Mononuclear cell (primary cell): ENCODE measurements at regions not wholly inside any gene's neighbourhood (a gene's known extent, or its start where the extent isn't known, plus 50 kb on each side); places are given as distances from the start of the nearest gene placed in this dataset.

Experiments used
- H3K27me3 ChIP-seq: 2 replicates; pipeline ENCODE4 v1.6.0; 2011; ENCODE audit warnings: low read length, control low read depth; ENCODE audit not compliant: insufficient read depth
- H3K4me1 ChIP-seq: 2 replicates; pipeline ENCODE4 v1.5.1; 2011; ENCODE audit warnings: mild to moderate bottlenecking, low read length, control low read depth; ENCODE audit not compliant: insufficient read depth
- H3K4me3 ChIP-seq: 2 replicates; pipeline ENCODE4 v1.5.1; 2011; ENCODE audit warnings: mild to moderate bottlenecking, low read length, moderate library complexity
- H3K9me3 ChIP-seq: 2 replicates; pipeline ENCODE4 v1.5.1; 2011; ENCODE audit warnings: low read depth, mild to moderate bottlenecking, control low read depth, low read length

- Histone ChIP-seq H3K4me1 (no peaks in the 10 kb centered on the region), H3K4me3 (no peak overlapping the region), H3K27me3 (peaks cover 6% of the 10 kb centered on the region), H3K9me3 (no peaks in the 10 kb centered on the region)
Measured at GRCh38 chr11:112564228-112564955, 303.7 kb upstream of the PLET1 start.

GRCh38 chr11:112565551-112565950 is 304.9 kb upstream of the PLET1 start:
- no peaks in the 10 kb centered on the region for H3K4me1 ChIP-seq
- peaks cover 10% of the 10 kb centered on the region for H3K27me3 ChIP-seq
- H3K9me3 ChIP-seq: no peaks in the 10 kb centered on the region
- H3K4me3 ChIP-seq: no peak overlapping the region

- Histone ChIP-seq H3K9me3 (no peaks in the 10 kb centered on the region), H3K4me3 (no peak overlapping the region), H3K4me1 (no peaks in the 10 kb centered on the region), H3K27me3 (peaks cover 10% of the 10 kb centered on the region)
Measured at GRCh38 chr11:112566124-112566523, 305.5 kb upstream of the PLET1 start.

- H3K27me3 ChIP-seq: peaks cover 10% of the 10 kb centered on the region
- H3K4me3 ChIP-seq: no peak overlapping the region
- no peaks in the 10 kb centered on the region for H3K4me1 ChIP-seq
- H3K9me3 ChIP-seq: no peaks in the 10 kb centered on the region
Measured at GRCh38 chr11:112570333-112570732, 309.7 kb upstream of the PLET1 start.

- Histone ChIP-seq H3K27me3 (no peaks in the 10 kb centered on the region), H3K4me1 (no peaks in the 10 kb centered on the region), H3K9me3 (no peaks in the 10 kb centered on the region), H3K4me3 (no peak overlapping the region)
Measured at GRCh38 chr11:112579282-112579681, 318.6 kb upstream of the PLET1 start.

GRCh38 chr11:112580864-112581263 is 320.2 kb upstream of the PLET1 start:
- no peaks in the 10 kb centered on the region for H3K27me3 ChIP-seq
- H3K9me3 ChIP-seq: no peaks in the 10 kb centered on the region
- H3K4me3 ChIP-seq: no peak overlapping the region
- H3K4me1 ChIP-seq: no peaks in the 10 kb centered on the region

GRCh38 chr11:112581747-112582146 is 321.1 kb upstream of the PLET1 start:
- H3K4me3 ChIP-seq: no peak overlapping the region
- H3K27me3 ChIP-seq: no peaks in the 10 kb centered on the region
- H3K9me3 ChIP-seq: no peaks in the 10 kb centered on the region
- H3K4me1 ChIP-seq: no peaks in the 10 kb centered on the region

- Histone ChIP-seq H3K27me3 (no peaks in the 10 kb centered on the region), H3K4me3 (no peak overlapping the region), H3K4me1 (no peaks in the 10 kb centered on the region), H3K9me3 (no peaks in the 10 kb centered on the region)
Measured at GRCh38 chr11:112582366-112582765, 321.7 kb upstream of the PLET1 start.

- no peaks in the 10 kb centered on the region for H3K4me1 ChIP-seq
- no peak overlapping the region for H3K4me3 ChIP-seq
- H3K9me3 ChIP-seq: no peaks in the 10 kb centered on the region
- H3K27me3 ChIP-seq: no peaks in the 10 kb centered on the region
Measured at GRCh38 chr11:112583261-112583893, 322.7 kb upstream of the PLET1 start.

GRCh38 chr11:112584672-112585071 is 324.0 kb upstream of the PLET1 start:
- H3K27me3 ChIP-seq: no peaks in the 10 kb centered on the region
- H3K4me1 ChIP-seq: no peaks in the 10 kb centered on the region
- H3K9me3 ChIP-seq: no peaks in the 10 kb centered on the region
- no peak overlapping the region for H3K4me3 ChIP-seq

GRCh38 chr11:112587664-112588063 is 327.0 kb upstream of the PLET1 start:
- no peak overlapping the region for H3K4me3 ChIP-seq
- no peaks in the 10 kb centered on the region for H3K4me1 ChIP-seq
- no peaks in the 10 kb centered on the region for H3K9me3 ChIP-seq
- no peaks in the 10 kb centered on the region for H3K27me3 ChIP-seq

- Histone ChIP-seq H3K4me1 (no peaks in the 10 kb centered on the region), H3K4me3 (no peak overlapping the region), H3K27me3 (no peaks in the 10 kb centered on the region), H3K9me3 (no peaks in the 10 kb centered on the region)
Measured at GRCh38 chr11:112588252-112588694, 327.6 kb upstream of the PLET1 start.

GRCh38 chr11:112589155-112589554 is 328.5 kb upstream of the PLET1 start:
- H3K27me3 ChIP-seq: no peaks in the 10 kb centered on the region
- H3K4me3 ChIP-seq: no peak overlapping the region
- H3K9me3 ChIP-seq: no peaks in the 10 kb centered on the region
- no peaks in the 10 kb centered on the region for H3K4me1 ChIP-seq

GRCh38 chr11:112590764-112591163 is 330.1 kb upstream of the PLET1 start:
- no peak overlapping the region for H3K4me3 ChIP-seq
- H3K9me3 ChIP-seq: no peaks in the 10 kb centered on the region
- no peaks in the 10 kb centered on the region for H3K4me1 ChIP-seq
- no peaks in the 10 kb centered on the region for H3K27me3 ChIP-seq

- Histone ChIP-seq H3K9me3 (no peaks in the 10 kb centered on the region), H3K4me1 (no peaks in the 10 kb centered on the region), H3K27me3 (no peaks in the 10 kb centered on the region), H3K4me3 (no peak overlapping the region)
Measured at GRCh38 chr11:112593440-112593839, 332.8 kb upstream of the PLET1 start.

- Histone ChIP-seq H3K27me3 (no peaks in the 10 kb centered on the region), H3K4me3 (no peak overlapping the region), H3K4me1 (peaks cover 12% of the 10 kb centered on the region), H3K9me3 (no peaks in the 10 kb centered on the region)
Measured at GRCh38 chr11:112596324-112596723, 335.7 kb upstream of the PLET1 start.
